ENCODE measurements at regions not wholly inside any gene's neighbourhood (a gene's known extent, or its start where the extent isn't known, plus 50 kb on each side); places are given as distances from the start of the nearest gene placed in this dataset.
"Not testable (repeated sequence)": the region's sequence is repeated elsewhere in the genome, so short reads cannot be mapped to it uniquely, and the experiment has no call there.

GRCh38 chr5:2370626-2371418, 380.7 kb downstream of the IRX2 start:
- DNase-seq (ENCODE audit: extremely low spot score, insufficient read length, low read depth) (no peak), FAIRE-seq (no peak)

GRCh38 chr5:2369178-2369577, 382.3 kb downstream of the IRX2 start:
- DNase-seq (ENCODE audit: extremely low spot score, insufficient read length, low read depth) (no peak), FAIRE-seq (no peak)

- no peak for DNase-seq (ENCODE audit: extremely low spot score, insufficient read length, low read depth)
- no peak for FAIRE-seq
Observed at GRCh38 chr5:2366816-2367215, 384.7 kb downstream of the IRX2 start.

- no peak for DNase-seq (ENCODE audit: extremely low spot score, insufficient read length, low read depth)
Observed at GRCh38 chr5:2357309-2357708, 394.2 kb downstream of the IRX2 start.

GRCh38 chr5:2355859-2356258, 395.6 kb downstream of the IRX2 start:
- FAIRE-seq (no peak), DNase-seq (ENCODE audit: extremely low spot score, insufficient read length, low read depth) (no peak)

More at GRCh38 chr5:2357309-2357708, 394.2 kb downstream of the IRX2 start:
- FAIRE-seq, result no peak

GRCh38 chr5:2353871-2354440, 397.5 kb downstream of the IRX2 start:
- DNase-seq (ENCODE audit: extremely low spot score, insufficient read length, low read depth) (no peak), FAIRE-seq (no peak)

- no peak for DNase-seq (ENCODE audit: extremely low spot score, insufficient read length, low read depth)
Observed at GRCh38 chr5:2353211-2353610, 398.3 kb downstream of the IRX2 start.

GRCh38 chr5:2352101-2352861, 399.2 kb downstream of the IRX2 start:
- FAIRE-seq (no peak), DNase-seq (ENCODE audit: extremely low spot score, insufficient read length, low read depth) (no peak)

More at GRCh38 chr5:2353211-2353610, 398.3 kb downstream of the IRX2 start:
- no peak for FAIRE-seq

GRCh38 chr5:2349768-2350167, 401.7 kb downstream of the IRX2 start:
- not testable (repeated sequence) for DNase-seq (ENCODE audit: extremely low spot score, insufficient read length, low read depth); FAIRE-seq

- DNase-seq (ENCODE audit: extremely low spot score, insufficient read length, low read depth) (no peak), FAIRE-seq (no peak)
Observed at GRCh38 chr5:2338686-2339085, 412.8 kb downstream of the IRX2 start.

GRCh38 chr5:2335733-2336515, 415.6 kb downstream of the IRX2 start:
- FAIRE-seq, result no peak

GRCh38 chr5:2335125-2335732, 416.2 kb downstream of the IRX2 start:
- no peak for FAIRE-seq

More at GRCh38 chr5:2335733-2336515, 415.6 kb downstream of the IRX2 start:
- DNase-seq (ENCODE audit: extremely low spot score, insufficient read length, low read depth), result no peak

GRCh38 chr5:2334719-2335118, 416.8 kb downstream of the IRX2 start:
- DNase-seq (ENCODE audit: extremely low spot score, insufficient read length, low read depth), result no peak
- no peak for FAIRE-seq

More at GRCh38 chr5:2335125-2335732, 416.2 kb downstream of the IRX2 start:
- no peak for DNase-seq (ENCODE audit: extremely low spot score, insufficient read length, low read depth)

GRCh38 chr5:2333291-2333690, 418.2 kb downstream of the IRX2 start:
- DNase-seq (ENCODE audit: extremely low spot score, insufficient read length, low read depth), result no peak

GRCh38 chr5:2332521-2332920, 419.0 kb downstream of the IRX2 start:
- DNase-seq (ENCODE audit: extremely low spot score, insufficient read length, low read depth), result no peak
- FAIRE-seq, result no peak

More at GRCh38 chr5:2333291-2333690, 418.2 kb downstream of the IRX2 start:
- no peak for FAIRE-seq

- DNase-seq (ENCODE audit: extremely low spot score, insufficient read length, low read depth), result no peak
- FAIRE-seq, result no peak
Observed at GRCh38 chr5:2330325-2331130, 420.9 kb downstream of the IRX2 start.

GRCh38 chr5:2329741-2330140, 421.7 kb downstream of the IRX2 start:
- DNase-seq (ENCODE audit: extremely low spot score, insufficient read length, low read depth) (no peak), FAIRE-seq (no peak)

GRCh38 chr5:2326601-2327000, 424.9 kb downstream of the IRX2 start:
- FAIRE-seq, result no peak

GRCh38 chr5:2324788-2325187, 426.7 kb downstream of the IRX2 start:
- FAIRE-seq, result no peak
- DNase-seq (ENCODE audit: extremely low spot score, insufficient read length, low read depth), result no peak

More at GRCh38 chr5:2326601-2327000, 424.9 kb downstream of the IRX2 start:
- DNase-seq (ENCODE audit: extremely low spot score, insufficient read length, low read depth), result no peak

Data from GM18507 (cell line).